ENCODE measurements at regions not wholly inside any gene's neighbourhood (a gene's known extent, or its start where the extent isn't known, plus 50 kb on each side); places are given as distances from the start of the nearest gene placed in this dataset.

GRCh38 chr4:112818594-112818965 lies 181.6 kb downstream of the LARP7 start:
- peak overlapping the region; percentile 81 for H3K27ac Mint-ChIP-seq (ENCODE audit: unreplicated experiment)
- peaks cover 14% of the 10 kb centered on the region for H3K4me1 Mint-ChIP-seq (ENCODE audit: low read depth, unreplicated experiment)
- intact Hi-C loops (cut with micrococcal nuclease; ENCODE audit: unreplicated experiment), result no loop called here
- no peak for DNase-seq
- CTCF ChIA-PET, result interaction anchor here (0.6 kb wide), 1 partner anchor 53 kb away, joined by 3 read pairs; no protein-coding TSS in a partner anchor
- H3K9me3 Mint-ChIP-seq (ENCODE audit: low read depth, unreplicated experiment), result no peaks in the 10 kb centered on the region
- TF ChIP-seq, protein P1, sequence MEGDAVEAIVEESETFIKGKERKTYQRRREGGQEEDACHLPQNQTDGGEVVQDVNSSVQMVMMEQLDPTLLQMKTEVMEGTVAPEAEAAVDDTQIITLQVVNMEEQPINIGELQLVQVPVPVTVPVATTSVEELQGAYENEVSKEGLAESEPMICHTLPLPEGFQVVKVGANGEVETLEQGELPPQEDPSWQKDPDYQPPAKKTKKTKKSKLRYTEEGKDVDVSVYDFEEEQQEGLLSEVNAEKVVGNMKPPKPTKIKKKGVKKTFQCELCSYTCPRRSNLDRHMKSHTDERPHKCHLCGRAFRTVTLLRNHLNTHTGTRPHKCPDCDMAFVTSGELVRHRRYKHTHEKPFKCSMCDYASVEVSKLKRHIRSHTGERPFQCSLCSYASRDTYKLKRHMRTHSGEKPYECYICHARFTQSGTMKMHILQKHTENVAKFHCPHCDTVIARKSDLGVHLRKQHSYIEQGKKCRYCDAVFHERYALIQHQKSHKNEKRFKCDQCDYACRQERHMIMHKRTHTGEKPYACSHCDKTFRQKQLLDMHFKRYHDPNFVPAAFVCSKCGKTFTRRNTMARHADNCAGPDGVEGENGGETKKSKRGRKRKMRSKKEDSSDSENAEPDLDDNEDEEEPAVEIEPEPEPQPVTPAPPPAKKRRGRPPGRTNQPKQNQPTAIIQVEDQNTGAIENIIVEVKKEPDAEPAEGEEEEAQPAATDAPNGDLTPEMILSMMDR (IDR thresholded peaks at IDR 0.05; ENCODE audit: unreplicated experiment), result no peak
- H3K27me3 Mint-ChIP-seq (ENCODE audit: unreplicated experiment), result no peaks in the 10 kb centered on the region
- BruUV-seq (replicated peaks), result no TSS peak
- peaks cover 9% of the 10 kb centered on the region for H3K36me3 Mint-ChIP-seq (ENCODE audit: insufficient read depth, unreplicated experiment)
- peak overlapping the region; percentile 74 for H3K4me3 Mint-ChIP-seq (ENCODE audit: low read depth, unreplicated experiment)

DNA sequence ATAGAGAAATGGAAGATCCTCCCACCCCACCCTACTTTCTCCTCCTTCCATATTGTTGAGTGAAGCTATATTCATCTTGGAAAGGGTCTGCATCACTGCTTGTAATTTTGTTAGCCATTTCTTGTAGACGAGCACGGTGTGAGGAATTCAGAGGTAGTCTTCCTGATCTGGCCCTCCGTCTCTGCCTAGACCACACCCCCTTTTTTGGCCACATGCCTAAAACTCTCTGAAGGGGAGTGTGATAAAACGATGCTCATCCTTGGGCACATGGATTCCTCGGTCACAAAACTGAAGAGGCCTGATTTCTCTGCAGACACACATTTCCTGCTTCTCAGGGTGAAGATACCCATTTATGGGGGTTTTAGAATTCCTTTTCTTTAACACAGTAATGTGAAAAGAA lies 182.8 kb downstream of the LARP7 start:
- H3K4me1 Mint-ChIP-seq (ENCODE audit: low read depth, unreplicated experiment), result peaks cover 14% of the 10 kb centered on the region
- H3K27me3 Mint-ChIP-seq (ENCODE audit: unreplicated experiment), result no peaks in the 10 kb centered on the region
- TF ChIP-seq, protein P1 (IDR thresholded peaks at IDR 0.05; ENCODE audit: unreplicated experiment), result no peak
- no peak overlapping the region for H3K4me3 Mint-ChIP-seq (ENCODE audit: low read depth, unreplicated experiment)
- CTCF ChIA-PET, result no interaction called here
- H3K9me3 Mint-ChIP-seq (ENCODE audit: low read depth, unreplicated experiment), result no peaks in the 10 kb centered on the region
- intact Hi-C loops (cut with micrococcal nuclease; ENCODE audit: unreplicated experiment), result no loop called here
- no peak overlapping the region for H3K27ac Mint-ChIP-seq (ENCODE audit: unreplicated experiment)
- BruUV-seq (replicated peaks), result no TSS peak
- H3K36me3 Mint-ChIP-seq (ENCODE audit: insufficient read depth, unreplicated experiment), result peaks cover 9% of the 10 kb centered on the region
- DNase-seq, result no peak

GRCh38 chr4:112823156-112823555 lies 186.2 kb downstream of the LARP7 start:
- Mint-ChIP-seq H3K4me3 (ENCODE audit: low read depth, unreplicated experiment) (no peak overlapping the region), H3K36me3 (ENCODE audit: insufficient read depth, unreplicated experiment) (peaks cover 5% of the 10 kb centered on the region), H3K27me3 (ENCODE audit: unreplicated experiment) (no peaks in the 10 kb centered on the region), H3K4me1 (ENCODE audit: low read depth, unreplicated experiment) (peaks cover 8% of the 10 kb centered on the region), H3K9me3 (ENCODE audit: low read depth, unreplicated experiment) (no peaks in the 10 kb centered on the region), H3K27ac (ENCODE audit: unreplicated experiment) (no peak overlapping the region)
- BruUV-seq (replicated peaks), result no TSS peak
- no peak for DNase-seq
- CTCF ChIA-PET, result no interaction called here
- intact Hi-C loops (cut with micrococcal nuclease; ENCODE audit: unreplicated experiment), result no loop called here
- TF ChIP-seq, protein P1 (IDR thresholded peaks at IDR 0.05; ENCODE audit: unreplicated experiment), result no peak

DNA sequence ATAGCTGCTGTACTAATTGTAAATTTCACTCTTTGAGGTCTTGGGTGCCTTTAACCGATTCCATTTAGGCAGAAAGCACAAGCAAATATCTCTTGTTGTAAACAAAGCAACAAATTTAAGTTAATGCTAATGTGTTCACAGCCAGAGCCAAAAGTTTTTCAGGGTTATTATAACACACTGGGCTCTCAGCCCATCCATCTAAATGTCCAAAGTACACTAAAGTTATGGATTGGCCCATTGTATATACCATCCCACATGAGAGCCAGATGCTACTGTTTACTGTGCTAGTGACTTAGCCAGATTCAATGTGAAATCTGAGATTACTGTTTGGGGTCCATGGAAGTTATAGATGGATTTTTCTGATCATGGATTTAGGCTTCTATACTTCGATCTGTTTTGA lies 186.7 kb downstream of the LARP7 start:
- Mint-ChIP-seq H3K4me3 (ENCODE audit: low read depth, unreplicated experiment) (no peak overlapping the region), H3K36me3 (ENCODE audit: insufficient read depth, unreplicated experiment) (peaks cover under 1% of the 10 kb centered on the region), H3K27me3 (ENCODE audit: unreplicated experiment) (no peaks in the 10 kb centered on the region), H3K9me3 (ENCODE audit: low read depth, unreplicated experiment) (no peaks in the 10 kb centered on the region), H3K27ac (ENCODE audit: unreplicated experiment) (no peak overlapping the region), H3K4me1 (ENCODE audit: low read depth, unreplicated experiment) (peaks cover 4% of the 10 kb centered on the region)
- TF ChIP-seq, protein P1 (IDR thresholded peaks at IDR 0.05; ENCODE audit: unreplicated experiment), result no peak
- CTCF ChIA-PET, result no interaction called here
- intact Hi-C loops (cut with micrococcal nuclease; ENCODE audit: unreplicated experiment), result no loop called here
- DNase-seq, result no peak
- no TSS peak for BruUV-seq (replicated peaks)
